ENCODE measurements at regions not wholly inside any gene's neighbourhood (a gene's known extent, or its start where the extent isn't known, plus 50 kb on each side); places are given as distances from the start of the nearest gene placed in this dataset.

DNA sequence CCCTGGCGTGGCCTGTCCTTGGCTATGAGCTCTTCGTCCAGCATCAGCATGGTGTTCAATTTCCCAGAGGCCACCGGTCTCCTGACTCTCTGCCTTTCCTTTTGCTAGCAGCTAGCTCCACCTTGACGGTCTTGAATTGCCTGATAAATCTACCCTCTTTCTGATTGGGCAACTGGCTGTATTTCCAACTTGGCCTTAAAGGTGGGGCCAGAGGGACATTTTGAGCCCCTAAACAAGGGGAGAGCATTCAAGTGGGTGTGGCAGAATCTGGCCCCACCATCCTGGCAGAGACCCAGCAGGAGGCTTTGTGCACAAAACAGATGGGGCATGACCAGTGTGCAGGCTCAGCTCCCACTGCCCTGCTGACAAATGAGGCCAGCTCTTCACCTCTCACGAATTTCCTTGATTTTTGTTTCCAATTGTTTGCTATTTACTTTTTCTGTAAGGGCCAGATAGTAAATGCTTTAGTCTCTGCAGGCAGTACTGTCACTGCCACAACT, 148.9 kb upstream of the VSTM2B start:
- DNase-seq (ENCODE audit: low spot score) (no peak), ATAC-seq (no peak)
- H3K36me3 Mint-ChIP-seq: no peaks in the 10 kb centered on the region
- CTCF ChIA-PET: no interaction called here
- POLR2A ChIA-PET: no interaction called here
- H3K9me3 Mint-ChIP-seq: no peaks in the 10 kb centered on the region
- peaks cover 20% of the 10 kb centered on the region for H3K4me1 Mint-ChIP-seq
- peak overlapping the region; percentile 37; the same call in 1 of the 2 replicates for H3K27ac Mint-ChIP-seq
- H3K27me3 Mint-ChIP-seq (ENCODE audit: low read depth): peaks cover 5% of the 10 kb centered on the region
- no peak overlapping the region for H3K4me3 Mint-ChIP-seq
- no peak for TF ChIP-seq FOXJ3 (CRISPR knock-in tag; IDR thresholded peaks at IDR 0.05; ENCODE audit: borderline replicate concordance)
- TF ChIP-seq, protein P1, sequence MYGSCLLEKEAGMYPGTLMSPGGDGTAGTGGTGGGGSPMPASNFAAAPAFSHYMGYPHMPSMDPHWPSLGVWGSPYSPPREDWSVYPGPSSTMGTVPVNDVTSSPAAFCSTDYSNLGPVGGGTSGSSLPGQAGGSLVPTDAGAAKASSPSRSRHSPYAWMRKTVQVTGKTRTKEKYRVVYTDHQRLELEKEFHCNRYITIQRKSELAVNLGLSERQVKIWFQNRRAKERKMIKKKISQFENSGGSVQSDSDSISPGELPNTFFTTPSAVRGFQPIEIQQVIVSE (CRISPR knock-in tag; IDR thresholded peaks at IDR 0.05; ENCODE audit: borderline replicate concordance): no peak
- TF ChIP-seq CBFB (CRISPR knock-in tag; IDR thresholded peaks at IDR 0.05; ENCODE audit: low read depth): no peak
- TF ChIP-seq HMGA2 (CRISPR knock-in tag; IDR thresholded peaks at IDR 0.05): no peak
- TF ChIP-seq ZNF423 (CRISPR knock-in tag; IDR thresholded peaks at IDR 0.05): no peak
- TF ChIP-seq, protein P2, sequence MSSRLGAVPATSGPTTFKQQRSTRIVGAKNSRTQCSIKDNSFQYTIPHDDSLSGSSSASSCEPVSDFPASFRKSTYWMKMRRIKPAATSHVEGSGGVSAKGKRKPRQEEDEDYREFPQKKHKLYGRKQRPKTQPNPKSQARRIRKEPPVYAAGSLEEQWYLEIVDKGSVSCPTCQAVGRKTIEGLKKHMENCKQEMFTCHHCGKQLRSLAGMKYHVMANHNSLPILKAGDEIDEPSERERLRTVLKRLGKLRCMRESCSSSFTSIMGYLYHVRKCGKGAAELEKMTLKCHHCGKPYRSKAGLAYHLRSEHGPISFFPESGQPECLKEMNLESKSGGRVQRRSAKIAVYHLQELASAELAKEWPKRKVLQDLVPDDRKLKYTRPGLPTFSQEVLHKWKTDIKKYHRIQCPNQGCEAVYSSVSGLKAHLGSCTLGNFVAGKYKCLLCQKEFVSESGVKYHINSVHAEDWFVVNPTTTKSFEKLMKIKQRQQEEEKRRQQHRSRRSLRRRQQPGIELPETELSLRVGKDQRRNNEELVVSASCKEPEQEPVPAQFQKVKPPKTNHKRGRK (CRISPR knock-in tag; IDR thresholded peaks at IDR 0.05; ENCODE audit: borderline replicate concordance): no peak
- TF ChIP-seq NFYB (CRISPR knock-in tag; conservative IDR thresholded peaks at IDR 0.05; ENCODE audit: low read depth): no peak
- TF ChIP-seq, protein P3, sequence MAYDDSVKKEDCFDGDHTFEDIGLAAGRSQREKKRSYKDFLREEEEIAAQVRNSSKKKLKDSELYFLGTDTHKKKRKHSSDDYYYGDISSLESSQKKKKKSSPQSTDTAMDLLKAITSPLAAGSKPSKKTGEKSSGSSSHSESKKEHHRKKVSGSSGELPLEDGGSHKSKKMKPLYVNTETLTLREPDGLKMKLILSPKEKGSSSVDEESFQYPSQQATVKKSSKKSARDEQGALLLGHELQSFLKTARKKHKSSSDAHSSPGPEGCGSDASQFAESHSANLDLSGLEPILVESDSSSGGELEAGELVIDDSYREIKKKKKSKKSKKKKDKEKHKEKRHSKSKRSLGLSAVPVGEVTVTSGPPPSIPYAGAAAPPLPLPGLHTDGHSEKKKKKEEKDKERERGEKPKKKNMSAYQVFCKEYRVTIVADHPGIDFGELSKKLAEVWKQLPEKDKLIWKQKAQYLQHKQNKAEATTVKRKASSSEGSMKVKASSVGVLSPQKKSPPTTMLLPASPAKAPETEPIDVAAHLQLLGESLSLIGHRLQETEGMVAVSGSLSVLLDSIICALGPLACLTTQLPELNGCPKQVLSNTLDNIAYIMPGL (CRISPR knock-in tag; IDR thresholded peaks at IDR 0.05): no peak
- TF ChIP-seq CREM (CRISPR knock-in tag; IDR thresholded peaks at IDR 0.05): no peak
- TF ChIP-seq JUN (CRISPR knock-in tag; IDR thresholded peaks at IDR 0.05): no peak
- TF ChIP-seq SOX15 (CRISPR knock-in tag; IDR thresholded peaks at IDR 0.05): no peak
- no peak for TF ChIP-seq ZBTB21 (CRISPR knock-in tag; IDR thresholded peaks at IDR 0.05; ENCODE audit: borderline replicate concordance)
- TF ChIP-seq, protein P4, sequence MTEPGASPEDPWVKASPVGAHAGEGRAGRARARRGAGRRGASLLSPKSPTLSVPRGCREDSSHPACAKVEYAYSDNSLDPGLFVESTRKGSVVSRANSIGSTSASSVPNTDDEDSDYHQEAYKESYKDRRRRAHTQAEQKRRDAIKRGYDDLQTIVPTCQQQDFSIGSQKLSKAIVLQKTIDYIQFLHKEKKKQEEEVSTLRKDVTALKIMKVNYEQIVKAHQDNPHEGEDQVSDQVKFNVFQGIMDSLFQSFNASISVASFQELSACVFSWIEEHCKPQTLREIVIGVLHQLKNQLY (CRISPR knock-in tag; IDR thresholded peaks at IDR 0.05): no peak
- TF ChIP-seq, protein P5, sequence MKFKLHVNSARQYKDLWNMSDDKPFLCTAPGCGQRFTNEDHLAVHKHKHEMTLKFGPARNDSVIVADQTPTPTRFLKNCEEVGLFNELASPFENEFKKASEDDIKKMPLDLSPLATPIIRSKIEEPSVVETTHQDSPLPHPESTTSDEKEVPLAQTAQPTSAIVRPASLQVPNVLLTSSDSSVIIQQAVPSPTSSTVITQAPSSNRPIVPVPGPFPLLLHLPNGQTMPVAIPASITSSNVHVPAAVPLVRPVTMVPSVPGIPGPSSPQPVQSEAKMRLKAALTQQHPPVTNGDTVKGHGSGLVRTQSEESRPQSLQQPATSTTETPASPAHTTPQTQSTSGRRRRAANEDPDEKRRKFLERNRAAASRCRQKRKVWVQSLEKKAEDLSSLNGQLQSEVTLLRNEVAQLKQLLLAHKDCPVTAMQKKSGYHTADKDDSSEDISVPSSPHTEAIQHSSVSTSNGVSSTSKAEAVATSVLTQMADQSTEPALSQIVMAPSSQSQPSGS (CRISPR knock-in tag; IDR thresholded peaks at IDR 0.05; ENCODE audit: borderline replicate concordance, low read depth): no peak
- no peak for TF ChIP-seq OVOL2 (CRISPR knock-in tag; IDR thresholded peaks at IDR 0.05; ENCODE audit: borderline replicate concordance)
- no peak for TF ChIP-seq NR2C2 (CRISPR knock-in tag; IDR thresholded peaks at IDR 0.05)

DNA sequence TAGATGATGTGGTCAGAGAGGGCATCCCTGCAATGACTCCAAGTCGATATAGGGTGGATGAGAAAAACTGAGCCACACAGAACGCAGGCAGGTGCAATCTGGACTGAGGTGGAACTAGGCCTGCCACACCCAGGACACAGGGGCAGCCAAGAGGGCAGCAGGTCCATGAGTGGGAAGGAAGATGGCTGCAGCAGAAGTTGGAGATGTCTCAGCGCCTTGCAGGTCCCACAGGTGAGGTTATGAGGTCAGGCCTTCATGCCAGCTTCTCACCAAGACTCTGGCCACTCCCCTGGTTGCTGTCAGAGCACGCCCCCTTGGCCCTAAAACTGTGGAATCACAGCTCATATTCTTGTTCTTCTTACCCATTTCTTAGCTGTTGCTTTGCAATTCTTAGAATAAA, 147.7 kb upstream of the VSTM2B start:
- H3K4me1 Mint-ChIP-seq: peaks cover 24% of the 10 kb centered on the region
- ChIA-PET POLR2A (no interaction called here), CTCF (interaction anchor here (0.6 to 1.1 kb wide), 2 partner anchors 150 to 438 kb away, joined by 3 read pairs; no protein-coding TSS in a partner anchor)
- H3K9me3 Mint-ChIP-seq: no peaks in the 10 kb centered on the region
- DNase-seq (ENCODE audit: low spot score): no peak
- H3K4me3 Mint-ChIP-seq: no peak overlapping the region
- no peaks in the 10 kb centered on the region for H3K36me3 Mint-ChIP-seq
- peaks cover 2% of the 10 kb centered on the region for H3K27me3 Mint-ChIP-seq (ENCODE audit: low read depth)
- no peak overlapping the region for H3K27ac Mint-ChIP-seq
- TF ChIP-seq NR3C1 (CRISPR knock-in tag; conservative IDR thresholded peaks at IDR 0.05; ENCODE audit: low read depth) (no peak), GTF2I (CRISPR knock-in tag; conservative IDR thresholded peaks at IDR 0.05) (no peak), NR2C2 (CRISPR knock-in tag; IDR thresholded peaks at IDR 0.05) (no peak), CBFB (CRISPR knock-in tag; IDR thresholded peaks at IDR 0.05; ENCODE audit: low read depth) (no peak), ZNF317 (CRISPR knock-in tag; IDR thresholded peaks at IDR 0.05; ENCODE audit: borderline replicate concordance, low read depth) (no peak), NFE2L1 (CRISPR knock-in tag; IDR thresholded peaks at IDR 0.05) (no peak)
- TF ChIP-seq, protein P6, sequence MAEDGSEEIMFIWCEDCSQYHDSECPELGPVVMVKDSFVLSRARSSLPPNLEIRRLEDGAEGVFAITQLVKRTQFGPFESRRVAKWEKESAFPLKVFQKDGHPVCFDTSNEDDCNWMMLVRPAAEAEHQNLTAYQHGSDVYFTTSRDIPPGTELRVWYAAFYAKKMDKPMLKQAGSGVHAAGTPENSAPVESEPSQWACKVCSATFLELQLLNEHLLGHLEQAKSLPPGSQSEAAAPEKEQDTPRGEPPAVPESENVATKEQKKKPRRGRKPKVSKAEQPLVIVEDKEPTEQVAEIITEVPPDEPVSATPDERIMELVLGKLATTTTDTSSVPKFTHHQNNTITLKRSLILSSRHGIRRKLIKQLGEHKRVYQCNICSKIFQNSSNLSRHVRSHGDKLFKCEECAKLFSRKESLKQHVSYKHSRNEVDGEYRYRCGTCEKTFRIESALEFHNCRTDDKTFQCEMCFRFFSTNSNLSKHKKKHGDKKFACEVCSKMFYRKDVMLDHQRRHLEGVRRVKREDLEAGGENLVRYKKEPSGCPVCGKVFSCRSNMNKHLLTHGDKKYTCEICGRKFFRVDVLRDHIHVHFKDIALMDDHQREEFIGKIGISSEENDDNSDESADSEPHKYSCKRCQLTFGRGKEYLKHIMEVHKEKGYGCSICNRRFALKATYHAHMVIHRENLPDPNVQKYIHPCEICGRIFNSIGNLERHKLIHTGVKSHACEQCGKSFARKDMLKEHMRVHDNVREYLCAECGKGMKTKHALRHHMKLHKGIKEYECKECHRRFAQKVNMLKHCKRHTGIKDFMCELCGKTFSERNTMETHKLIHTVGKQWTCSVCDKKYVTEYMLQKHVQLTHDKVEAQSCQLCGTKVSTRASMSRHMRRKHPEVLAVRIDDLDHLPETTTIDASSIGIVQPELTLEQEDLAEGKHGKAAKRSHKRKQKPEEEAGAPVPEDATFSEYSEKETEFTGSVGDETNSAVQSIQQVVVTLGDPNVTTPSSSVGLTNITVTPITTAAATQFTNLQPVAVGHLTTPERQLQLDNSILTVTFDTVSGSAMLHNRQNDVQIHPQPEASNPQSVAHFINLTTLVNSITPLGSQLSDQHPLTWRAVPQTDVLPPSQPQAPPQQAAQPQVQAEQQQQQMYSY (CRISPR knock-in tag; IDR thresholded peaks at IDR 0.05): no peak
- TF ChIP-seq, protein P7, sequence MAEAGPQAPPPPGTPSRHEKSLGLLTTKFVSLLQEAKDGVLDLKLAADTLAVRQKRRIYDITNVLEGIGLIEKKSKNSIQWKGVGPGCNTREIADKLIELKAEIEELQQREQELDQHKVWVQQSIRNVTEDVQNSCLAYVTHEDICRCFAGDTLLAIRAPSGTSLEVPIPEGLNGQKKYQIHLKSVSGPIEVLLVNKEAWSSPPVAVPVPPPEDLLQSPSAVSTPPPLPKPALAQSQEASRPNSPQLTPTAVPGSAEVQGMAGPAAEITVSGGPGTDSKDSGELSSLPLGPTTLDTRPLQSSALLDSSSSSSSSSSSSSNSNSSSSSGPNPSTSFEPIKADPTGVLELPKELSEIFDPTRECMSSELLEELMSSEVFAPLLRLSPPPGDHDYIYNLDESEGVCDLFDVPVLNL (CRISPR knock-in tag; IDR thresholded peaks at IDR 0.05; ENCODE audit: borderline replicate concordance, low read depth): no peak
- TF ChIP-seq, protein P8, sequence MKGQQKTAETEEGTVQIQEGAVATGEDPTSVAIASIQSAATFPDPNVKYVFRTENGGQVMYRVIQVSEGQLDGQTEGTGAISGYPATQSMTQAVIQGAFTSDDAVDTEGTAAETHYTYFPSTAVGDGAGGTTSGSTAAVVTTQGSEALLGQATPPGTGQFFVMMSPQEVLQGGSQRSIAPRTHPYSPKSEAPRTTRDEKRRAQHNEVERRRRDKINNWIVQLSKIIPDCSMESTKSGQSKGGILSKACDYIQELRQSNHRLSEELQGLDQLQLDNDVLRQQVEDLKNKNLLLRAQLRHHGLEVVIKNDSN (CRISPR knock-in tag; IDR thresholded peaks at IDR 0.05): no peak
- ATAC-seq: no peak

Measured in WTC11 (cell line).